Renal cortical epithelial cell (primary cell): ENCODE measurements at regions not wholly inside any gene's neighbourhood (a gene's known extent, or its start where the extent isn't known, plus 50 kb on each side); places are given as distances from the start of the nearest gene placed in this dataset.
"Not testable (repeated sequence)": the region's sequence is repeated elsewhere in the genome, so short reads cannot be mapped to it uniquely, and the experiment has no call there.

Experiments
- DNase-seq: peaks from one replicate; pipeline ENCODE4 v3.0.0-alpha.2; 2011; ENCODE audit warnings: low read depth

DNA sequence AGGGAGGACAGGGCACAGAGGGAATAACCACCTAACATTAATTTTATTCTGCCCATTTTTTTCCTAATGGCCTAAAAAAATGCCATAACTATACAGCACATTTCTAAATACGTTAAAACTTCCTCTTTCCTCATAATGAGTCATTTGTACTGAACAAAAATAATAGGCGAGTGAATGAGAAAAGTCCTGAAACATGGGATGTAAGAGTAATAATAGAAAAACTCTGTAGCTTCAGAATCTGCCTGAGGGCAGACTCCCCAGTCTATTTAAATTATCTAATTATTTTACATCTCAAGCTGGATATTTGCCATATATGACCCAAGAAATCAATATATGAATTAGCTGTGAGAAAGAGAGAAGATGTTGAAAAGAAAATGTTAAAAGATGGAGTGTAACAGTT, 285.1 kb downstream of the TMX3 start:
- DNase-seq: peak; percentile 47

DNA sequence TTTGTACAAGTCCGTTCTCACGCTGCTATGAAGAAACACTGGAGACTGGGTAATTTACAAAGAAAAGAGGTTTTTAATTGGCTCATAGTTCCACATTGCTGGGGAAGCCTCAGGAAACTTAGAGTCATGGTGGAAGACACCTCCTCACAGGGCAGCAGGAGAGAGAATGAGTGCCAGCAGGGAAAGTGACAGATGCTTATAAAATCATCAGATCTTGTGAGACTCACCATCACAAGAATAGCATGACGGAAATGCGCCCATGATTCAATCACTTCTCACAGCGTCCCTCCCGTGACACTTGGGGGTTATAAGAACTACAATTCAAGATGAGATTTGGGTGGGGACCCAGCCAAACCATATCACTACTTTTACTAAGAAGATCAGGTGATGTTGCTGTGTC, 285.8 kb downstream of the TMX3 start:
- no peak for DNase-seq

DNA sequence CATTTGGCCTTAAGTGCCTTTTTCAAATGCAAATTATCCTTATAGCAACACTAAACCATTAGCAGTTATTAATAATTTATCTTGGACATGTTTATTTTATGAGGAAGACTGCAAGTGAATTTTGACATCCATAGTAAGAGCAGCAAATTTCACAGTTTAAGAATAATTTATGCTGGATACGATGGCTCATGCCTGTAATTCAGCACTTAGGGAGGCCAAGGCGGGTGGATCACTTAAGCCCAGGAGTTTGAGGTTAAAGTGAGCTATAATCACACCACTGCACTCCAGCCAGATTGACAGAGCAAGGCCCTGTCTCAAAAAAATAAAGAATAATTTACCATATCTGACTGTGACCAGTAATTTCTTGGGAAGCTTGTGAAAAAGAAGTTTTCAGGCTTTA, 286.2 kb downstream of the TMX3 start:
- DNase-seq: peak; percentile 25

DNA sequence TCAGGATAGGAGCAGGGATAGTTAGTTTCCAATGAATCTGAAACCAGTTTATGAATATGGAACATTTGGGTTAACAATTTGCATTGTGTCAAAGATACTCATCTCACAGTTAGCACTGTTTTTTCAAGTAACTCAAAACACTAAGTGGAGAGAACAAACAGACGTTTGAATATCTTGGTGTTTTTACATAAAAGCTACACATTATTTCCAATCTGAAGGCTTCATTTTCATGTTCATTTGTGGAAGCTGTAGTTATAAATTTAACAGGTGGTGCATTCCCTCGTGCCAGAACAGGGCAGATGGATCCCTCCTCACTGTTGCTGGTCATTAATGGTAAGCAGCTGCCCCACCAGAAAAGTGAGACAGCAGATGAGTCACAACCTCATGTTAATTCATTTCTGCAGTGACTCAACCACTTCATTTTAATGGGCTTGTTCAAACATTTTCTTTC, 286.9 kb downstream of the TMX3 start:
- peak; percentile 95 for DNase-seq

DNA sequence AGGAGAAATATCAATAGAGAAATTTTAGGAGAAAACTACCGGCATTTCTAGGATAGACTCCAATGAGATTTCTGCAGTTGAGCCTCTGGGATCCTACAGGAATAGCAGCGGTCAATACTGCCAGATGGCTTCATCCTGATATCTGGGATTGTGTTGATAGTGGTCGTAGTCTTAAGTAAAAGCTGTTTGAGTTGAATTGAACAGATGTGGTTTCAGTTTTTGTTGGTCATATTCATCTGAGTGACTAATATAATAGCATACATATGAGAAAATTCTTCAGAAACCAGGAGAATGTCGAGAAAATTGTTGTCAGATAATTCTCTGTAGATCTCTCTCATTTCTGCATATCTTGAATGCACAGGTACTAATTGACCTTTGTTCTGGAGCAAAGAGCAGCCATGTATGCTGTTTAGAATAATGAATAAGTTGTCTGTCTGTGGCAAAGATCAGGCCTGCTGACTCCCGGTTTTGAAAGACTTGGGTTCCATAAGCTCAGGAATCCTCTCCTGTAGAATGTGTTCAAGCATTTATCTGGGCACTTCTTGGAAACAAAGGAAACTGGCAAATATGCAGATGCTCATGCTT, 288.1 kb downstream of the TMX3 start:
- no peak for DNase-seq

DNA sequence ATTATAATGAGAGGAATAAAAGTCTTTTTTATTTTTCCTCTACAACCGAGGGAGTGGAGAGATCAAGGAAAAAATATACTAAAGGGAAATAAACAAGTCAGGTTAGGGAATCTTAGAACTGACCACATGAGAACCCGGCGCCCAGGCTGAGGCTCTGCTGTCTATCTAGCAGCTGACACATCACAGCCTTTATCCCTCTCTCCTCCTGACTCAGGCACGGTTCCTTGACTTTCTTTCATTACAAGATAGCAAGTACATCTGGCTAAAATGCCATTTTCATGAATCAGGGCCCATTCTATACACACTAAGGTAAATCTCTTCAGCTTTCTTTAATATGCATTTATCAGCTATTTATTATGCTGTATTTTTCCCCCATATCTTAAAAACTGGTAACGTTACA, 296.0 kb downstream of the TMX3 start:
- no peak for DNase-seq

DNA sequence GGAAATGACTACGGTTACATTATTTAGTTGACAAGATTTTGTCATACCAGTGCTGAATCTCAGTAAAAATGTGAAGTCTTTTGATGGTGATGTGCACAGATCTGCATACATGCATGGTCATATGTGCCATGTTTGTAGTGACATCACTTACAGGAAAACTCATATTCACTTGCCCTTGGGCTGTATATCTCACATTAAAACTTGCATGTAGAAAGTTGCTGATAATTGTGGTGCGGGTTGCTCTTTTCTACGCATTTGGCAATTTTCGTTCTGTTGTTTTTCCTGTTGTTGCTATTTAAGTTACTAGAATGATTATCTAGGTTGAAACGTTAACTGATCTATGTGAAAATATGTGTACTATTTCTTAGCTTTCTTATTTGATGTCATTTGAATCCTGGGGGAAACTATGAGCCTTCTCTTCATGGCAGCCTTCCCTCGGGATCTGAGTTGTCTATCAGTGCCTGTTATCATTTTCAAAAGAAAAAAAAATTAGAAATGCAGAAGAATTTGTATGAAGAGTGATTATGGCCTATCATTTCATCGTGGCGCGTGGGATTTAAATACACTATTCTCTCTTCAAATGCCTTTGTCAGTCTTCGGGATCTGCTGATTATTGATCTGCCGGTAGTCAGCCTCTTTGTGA, 296.6 kb downstream of the TMX3 start:
- DNase-seq: no peak

DNA sequence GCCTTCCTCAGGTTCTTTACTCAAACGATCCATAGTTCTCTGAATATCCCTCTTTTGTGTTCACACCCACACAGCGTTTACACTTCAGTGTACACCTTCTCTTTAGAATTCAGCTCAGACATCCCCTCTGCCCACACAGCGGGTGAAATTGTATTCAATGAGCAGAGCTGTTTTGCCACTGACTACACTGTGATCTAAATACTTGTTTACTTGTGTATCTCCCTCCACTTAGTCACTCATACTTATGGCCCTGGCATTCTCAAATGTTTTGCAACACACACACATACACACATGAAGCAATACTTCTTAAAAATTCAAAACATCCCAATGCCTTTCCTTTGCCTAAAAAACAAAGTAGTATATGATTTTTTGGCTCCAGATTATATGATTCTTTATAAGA, 297.1 kb downstream of the TMX3 start:
- peak; percentile 73 for DNase-seq

DNA sequence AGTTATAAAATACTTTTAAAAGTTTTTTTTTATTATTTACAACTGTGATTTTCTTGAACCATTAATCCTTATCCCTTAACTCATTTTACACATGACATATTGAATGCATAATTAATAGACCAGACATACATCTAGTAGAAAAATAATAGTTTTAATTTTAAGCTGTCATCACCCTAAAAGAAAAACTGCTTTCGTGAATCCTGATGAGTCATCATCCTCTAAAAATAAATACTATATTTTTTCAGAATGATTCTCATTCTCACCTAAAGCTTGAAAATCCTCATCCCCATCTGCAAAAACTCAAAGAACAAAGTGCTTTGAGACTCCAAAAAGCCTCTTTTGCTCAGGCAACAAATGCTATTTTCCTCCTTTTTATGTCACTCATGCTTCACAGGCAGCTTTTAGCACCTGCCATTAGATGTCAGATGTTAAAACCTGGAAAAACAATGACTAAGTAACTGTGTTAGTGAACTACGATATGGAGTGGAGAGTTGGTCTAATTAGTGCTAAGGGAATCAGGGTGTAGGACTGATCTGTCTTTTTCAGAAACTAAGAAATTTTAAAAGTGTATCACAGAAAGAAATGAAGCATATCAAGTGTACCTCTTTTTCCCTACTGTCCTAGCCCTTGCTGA, 297.6 kb downstream of the TMX3 start:
- DNase-seq: peak; percentile 45

DNA sequence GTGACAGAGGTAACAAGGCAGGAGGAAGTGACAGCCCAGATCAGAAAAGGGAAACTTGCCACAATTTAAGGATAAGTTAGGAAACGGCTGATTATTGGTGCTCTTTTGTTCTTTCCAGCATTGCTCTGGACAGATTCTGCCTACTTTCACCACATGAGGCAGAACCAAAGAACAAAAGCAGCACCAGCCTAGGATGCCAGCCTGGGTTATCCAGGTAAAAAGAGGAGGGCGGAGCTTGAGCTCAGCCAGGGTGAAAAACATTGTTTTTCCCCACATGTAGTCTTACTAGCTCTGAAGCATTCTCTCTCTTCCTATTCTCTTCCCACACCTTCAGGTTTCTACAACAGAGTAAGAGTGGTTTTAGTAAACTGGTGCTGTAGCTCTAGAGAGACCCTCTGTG, 300.5 kb downstream of the TMX3 start:
- no peak for DNase-seq

DNA sequence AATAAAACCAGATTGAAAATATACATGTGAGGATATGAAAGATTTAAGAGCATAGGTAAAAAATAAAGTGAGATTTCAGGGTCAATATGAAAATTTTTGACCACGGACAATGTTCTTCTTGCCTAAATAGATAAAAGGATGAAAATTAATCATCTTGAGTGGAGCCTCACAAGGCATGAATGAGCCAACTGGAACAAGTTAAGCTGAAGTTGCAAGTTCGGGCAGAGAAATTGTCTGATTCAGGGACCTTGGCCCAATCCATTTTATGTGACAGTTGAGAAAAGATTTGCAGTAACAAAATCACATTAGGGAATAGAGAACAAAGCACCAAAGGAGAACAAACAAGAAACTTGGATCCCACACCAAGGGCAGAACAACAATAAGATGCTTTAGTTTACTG, 305.3 kb downstream of the TMX3 start:
- no peak for DNase-seq

DNA sequence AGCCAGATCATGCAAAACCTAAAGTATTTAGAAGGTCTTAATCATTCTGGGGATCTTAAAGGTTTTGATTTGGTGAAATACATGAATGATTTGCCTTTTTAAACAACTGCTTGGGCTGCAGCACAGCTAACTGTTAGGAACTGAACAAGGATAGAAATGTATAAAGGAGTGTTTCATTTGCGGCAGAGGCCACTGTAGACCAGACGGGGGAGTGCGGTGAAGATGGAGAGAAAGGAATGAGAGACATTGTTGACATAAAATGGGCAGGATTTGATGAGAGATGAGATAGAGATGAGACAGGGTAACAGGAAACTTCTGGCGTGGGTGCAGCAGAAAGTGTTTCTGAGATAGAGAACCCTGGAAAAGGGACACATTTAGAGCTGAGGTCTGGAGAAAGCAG, 308.1 kb downstream of the TMX3 start:
- no peak for DNase-seq

DNA sequence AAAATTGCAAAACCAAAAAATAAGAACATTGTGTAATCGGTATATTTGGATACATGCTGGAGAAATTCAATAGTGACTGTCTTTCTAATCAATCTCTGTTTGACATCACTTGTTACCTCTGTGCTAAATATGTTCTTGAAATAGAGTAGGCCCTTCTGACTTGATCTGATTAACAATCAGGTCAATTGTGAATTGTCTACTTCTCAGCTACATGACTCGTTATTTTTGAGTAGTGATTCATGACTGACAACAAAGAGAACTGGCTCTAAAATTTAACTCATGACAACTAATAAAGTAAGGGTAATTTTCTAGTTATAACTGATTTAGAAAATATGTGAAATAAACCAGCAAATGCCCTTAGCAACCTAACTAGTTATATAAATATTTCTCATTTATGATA, 312.1 kb downstream of the TMX3 start:
- DNase-seq: peak; percentile 29

DNA sequence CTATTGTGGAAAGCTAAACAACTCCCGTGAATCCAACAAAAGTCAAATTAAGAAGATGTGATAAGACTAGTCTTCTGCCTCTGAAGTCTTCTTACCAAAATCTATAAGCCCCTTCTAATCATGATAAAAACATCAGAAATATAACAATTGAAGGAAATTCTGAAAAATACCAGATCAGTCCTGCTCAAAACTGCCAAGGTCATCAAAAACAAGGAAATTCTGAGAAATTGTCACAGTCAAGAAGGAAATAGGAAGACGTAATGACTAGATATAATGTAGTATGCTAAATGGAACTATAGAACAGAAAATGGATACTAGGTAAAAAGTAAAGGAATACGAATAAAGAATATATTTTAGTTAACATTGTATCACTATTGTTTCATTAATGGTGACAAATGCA, 314.0 kb downstream of the TMX3 start:
- no peak for DNase-seq

DNA sequence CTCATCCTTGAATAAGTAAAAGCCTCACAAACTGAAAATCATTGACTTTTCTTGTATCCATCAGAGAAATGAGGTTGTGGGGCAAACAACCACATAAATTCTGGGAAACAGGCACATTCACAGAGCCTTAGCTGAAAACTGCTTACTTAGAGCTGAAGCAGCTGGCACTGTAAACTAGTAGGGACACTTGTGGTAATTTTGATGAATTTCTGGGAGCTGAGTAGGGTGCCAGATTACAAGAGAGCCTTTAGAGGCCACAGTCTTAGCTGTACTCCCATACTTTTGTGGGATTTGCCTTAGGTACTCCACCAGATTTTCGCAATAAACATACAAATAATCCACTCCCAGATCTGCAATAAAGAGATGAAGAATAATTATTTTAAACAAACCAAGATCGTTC, 315.2 kb downstream of the TMX3 start:
- no peak for DNase-seq

DNA sequence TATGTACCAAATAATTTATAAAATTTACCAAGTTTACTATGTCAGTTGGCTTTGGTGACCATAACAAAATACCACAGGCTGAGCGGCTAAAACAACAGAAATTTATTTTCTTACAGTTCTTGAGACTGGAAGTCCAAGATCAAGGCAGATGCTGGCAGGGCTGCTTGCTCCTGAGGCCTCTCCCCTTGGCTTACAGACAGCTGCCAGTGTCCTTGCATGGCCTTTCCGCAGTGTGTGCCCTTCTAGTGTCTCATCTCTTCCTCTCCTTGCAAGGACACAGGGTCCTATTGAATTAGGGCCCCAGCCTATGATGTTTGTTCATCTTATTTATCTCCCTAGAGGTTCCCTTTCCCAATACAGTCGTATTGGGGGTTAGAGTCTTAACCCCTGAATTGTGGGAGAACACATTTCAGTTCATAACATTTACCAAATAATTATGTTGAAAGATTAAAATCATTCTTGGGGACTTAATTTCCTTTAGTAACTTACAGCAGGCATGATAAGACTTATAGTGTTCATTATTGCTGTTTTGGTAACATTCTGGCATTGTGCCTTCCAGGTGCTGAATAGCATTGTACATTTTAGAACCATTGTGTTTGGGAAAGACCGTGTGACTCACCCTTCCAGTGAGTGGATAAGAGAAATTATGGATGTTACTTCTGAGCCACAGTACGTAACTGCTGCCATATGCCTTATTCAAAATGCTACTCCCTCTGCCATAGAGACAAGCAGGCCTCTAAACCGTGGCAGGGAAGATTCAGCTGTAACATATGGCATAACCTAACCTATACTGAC, 317.5 kb downstream of the TMX3 start:
- DNase-seq: peak; percentile 16

DNA sequence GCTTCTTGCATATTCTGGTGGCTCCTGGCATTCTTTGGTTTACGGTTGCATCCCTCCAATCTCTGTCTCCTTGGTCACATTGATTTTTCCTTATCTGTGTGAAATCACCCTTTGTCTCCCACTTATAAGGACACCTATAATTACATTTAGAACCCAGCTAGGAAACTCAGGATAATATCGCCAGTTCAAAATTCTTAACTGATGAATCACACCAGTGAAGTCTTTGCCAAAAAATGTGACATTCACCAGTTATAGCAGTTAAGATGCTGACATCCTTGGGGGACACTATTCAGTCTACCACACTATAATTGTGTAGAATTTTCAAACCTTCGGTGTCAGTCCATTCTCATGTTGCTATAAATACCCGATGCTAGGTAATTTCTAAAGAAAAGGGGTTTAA, 320.2 kb downstream of the TMX3 start:
- no peak for DNase-seq

DNA sequence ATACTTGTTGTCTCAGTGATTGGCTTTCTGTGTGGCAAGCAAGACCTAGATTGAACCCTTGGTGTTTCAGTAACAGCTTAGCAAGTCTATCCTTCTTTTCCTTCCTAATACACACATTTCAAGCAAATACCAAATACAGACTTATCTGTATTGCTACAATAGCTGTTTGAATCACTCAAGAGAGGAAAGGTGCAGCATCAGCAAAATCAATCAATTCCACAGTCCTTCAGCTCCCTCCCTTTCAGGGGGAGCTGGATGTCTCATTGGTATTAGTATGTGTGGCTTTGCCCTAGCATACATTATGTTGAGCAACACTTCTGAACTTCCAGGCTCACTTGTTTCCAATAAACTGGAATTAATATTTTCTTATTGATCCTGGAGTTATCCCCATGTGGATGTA, 323.1 kb downstream of the TMX3 start:
- no peak for DNase-seq

DNA sequence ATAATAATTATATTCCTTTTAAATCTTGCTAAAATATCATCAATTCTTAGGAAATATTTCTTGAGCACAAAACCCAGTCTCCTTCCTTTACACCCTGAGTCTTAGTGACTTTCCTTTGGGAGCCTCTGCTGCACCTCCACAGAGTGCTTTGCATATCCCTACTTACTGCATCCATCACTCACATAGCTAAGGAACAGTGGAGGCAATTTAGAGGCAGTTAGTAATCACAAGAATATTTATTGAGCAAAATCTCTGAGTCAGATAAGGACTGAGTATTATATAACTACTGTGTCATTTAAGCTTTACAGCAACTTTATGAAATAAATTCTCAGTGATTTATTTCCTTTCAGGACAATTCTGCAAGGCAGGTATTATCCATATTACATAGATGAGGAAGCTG, 327.7 kb downstream of the TMX3 start:
- DNase-seq: no peak

DNA sequence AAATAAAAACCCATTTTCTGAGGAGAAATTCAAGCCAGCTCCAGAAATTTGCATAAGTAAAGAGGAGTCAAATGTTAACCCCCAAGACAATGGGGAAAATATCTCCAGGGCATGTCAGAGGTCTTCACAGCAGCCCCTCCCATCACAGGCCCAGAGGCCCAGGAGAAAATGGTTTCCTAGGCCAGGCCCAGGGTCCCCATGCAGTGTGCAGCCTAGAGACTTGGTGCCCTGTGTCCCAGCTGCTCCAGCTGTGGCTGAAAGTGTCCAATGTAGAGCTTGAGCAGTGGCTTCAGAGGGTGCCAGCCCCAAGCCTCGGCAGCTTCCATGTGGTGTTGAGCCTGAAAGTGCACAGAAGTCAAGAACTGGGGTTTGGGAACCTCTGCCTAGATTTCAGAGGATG, 330.9 kb downstream of the TMX3 start:
- not testable (repeated sequence) for DNase-seq

DNA sequence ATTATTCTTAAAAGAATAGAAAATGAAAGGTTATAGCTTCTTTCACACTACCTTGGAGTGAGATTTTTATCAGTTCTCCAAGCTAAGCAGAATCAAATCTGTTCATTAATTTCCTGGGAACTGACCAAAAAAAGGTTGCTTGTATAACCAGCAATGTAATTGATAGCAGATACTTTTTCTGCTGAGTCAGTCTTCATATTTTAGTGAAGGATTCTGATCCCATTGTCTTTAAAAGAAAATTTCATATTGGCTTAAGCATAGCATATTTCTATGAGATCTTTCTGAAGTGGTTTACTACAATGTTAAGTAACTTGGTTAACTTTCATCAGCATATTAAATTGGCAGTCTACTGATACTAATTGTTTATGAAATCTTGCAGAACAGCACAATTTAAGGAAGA, 338.0 kb downstream of the TMX3 start:
- no peak for DNase-seq

DNA sequence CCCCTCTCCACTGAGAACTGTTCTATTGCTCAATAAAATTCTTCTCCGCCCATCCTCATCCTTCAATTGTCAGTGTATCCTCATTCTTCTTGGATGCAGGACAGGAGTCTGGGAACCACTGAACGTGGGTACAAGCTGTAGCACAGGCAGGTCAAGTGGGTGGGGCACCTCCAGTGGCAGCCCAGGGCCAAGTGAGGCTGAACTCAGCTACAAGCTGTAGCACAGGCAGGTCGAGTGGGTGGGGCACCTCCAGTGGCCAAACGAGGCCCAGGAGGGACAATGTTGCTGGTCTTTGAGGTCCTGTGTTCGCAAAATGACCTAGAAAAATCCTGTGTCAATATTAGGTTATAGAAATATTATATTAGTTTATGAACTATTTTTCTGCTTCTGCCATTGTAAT, 352.0 kb downstream of the TMX3 start:
- DNase-seq: no peak

DNA sequence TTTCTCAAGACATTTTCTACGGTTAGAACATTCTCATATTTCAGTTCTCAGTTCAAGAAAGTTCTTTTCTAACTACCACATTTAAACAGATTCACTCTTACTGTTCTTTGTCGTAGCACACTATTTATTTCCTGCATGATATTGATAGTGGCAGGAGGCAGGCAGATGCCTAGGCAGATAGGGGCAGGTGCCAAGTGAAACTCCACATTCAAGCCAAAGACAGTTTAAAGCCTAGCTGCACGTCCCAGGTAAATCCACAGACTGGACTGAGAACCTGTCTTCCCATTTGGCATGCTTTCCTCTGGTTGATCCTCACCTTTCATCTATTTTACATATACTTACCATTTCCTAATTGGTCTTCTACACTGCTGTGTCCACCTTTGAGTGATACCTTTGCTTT, 359.3 kb downstream of the TMX3 start:
- DNase-seq: no peak
